Femur (tissue), 1 donor: ENCODE measurements at regions not wholly inside any gene's neighbourhood (a gene's known extent, or its start where the extent isn't known, plus 50 kb on each side); places are given as distances from the start of the nearest gene placed in this dataset.

Source experiments
- DNase-seq: peaks from one replicate; pipeline ENCODE4 v3.0.0-alpha.2; 2017

GRCh38 chr7:45974540-45975360, 53.7 kb upstream of the IGFBP3 start:
- DNase-seq: no peak

- peak; percentile 58 for DNase-seq
Observed at GRCh38 chr7:45973725-45974532, 52.9 kb upstream of the IGFBP3 start.

DNA sequence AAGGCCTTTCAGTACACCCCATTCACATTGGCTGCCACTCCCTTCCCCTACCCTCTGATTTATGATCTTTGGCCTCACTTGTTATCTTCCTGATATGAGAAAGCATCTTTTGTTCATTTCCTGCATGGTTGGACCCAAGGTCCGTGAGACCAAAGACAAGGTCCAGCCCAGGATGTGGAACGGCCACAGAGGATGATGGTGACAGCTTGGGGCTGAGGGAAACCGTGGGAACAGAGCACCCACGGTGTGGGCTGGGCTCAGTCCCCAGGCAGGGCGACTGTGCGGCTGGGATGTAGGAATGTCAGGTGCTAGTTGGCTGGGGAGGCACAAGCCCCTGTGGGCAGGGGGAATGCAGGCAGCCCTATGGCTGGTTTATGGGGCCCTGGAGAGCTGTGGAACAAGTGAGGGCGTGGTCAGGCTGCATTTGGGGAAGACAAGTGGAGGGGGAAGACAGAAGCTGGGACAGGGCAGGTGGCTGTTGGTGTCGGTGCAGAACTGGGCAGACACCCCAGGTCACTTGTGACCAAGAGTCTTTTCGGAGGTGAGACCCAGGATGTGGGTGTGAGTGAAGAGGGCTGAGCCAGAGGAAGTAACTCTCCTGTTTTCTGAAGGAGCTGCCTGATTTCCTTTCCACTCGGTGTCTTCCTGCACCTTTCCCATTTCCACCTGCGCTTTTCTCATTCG, 51.7 kb upstream of the IGFBP3 start:
- DNase-seq: no peak

DNA sequence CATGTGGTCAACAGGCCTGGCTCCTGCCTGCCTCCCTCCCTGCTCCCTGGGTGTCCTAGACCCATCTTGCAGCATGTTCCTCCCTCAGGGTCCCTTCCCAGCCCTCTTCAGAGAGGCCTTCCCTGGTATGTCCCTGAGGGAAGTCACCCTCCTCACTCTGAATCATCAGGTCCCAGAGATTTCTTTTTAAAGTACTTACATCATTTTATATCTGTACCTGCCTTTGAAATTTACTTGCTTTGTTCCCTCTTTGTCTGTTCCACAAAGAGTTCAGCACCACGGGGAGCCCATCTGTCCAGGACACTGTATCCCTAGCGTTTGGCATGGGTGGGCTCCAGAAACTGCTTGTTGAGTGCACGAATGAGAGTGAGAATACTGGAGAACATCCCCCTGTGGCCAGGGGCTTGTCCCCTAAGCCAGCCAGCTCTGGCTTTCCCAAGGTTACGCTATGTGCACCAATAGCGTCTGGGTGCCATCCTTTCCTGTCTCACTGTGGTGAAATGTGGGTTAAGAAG, 50.6 kb upstream of the IGFBP3 start:
- no peak for DNase-seq

GRCh38 chr7:45971171-45971570, 50.1 kb upstream of the IGFBP3 start:
- no peak for DNase-seq
